H1 (cell line): ENCODE measurements at regions not wholly inside any gene's neighbourhood (a gene's known extent, or its start where the extent isn't known, plus 50 kb on each side); places are given as distances from the start of the nearest gene placed in this dataset.

Source experiments
- CTCF ChIA-PET: fragments of 300-600 bp; sonication (Branson Sonifier 250); formaldehyde crosslinking; loops from one replicate; lab custom pipeline; 2021; ENCODE audit not compliant: partially characterized antibody; lab: Charles Lee
- POLR2A ChIA-PET: fragments of 300-600 bp; sonication (Branson Sonifier 250); formaldehyde crosslinking; loops from one replicate; lab custom pipeline; 2021; ENCODE audit warnings: inconsistent platforms; ENCODE audit not compliant: partially characterized antibody; lab: Charles Lee
- DNase-seq, 2 experiments: peaks; one replicate each; pipeline versions ENCODE4 v3.0.0 to v3.0.0-alpha.2; 2010 to 2022; ENCODE audit warnings: low spot score in 2 of 2, low read depth in 1 of 2, mixed read lengths in 1 of 2
- FAIRE-seq: peaks from 2 replicates; lab custom pipeline; 2011; peaks lifted over from hg19 to GRCh38; lab: Jason Lieb, UNC
- H2AFZ ChIP-seq: 2 replicates; pipeline ENCODE4 v1.8.1; 2012; ENCODE audit warnings: low read length, inconsistent platforms
- H2AK5ac ChIP-seq: 2 replicates; pipeline ENCODE4 v1.6.1; 2013; ENCODE audit warnings: low read depth, low read length
- H2BK120ac ChIP-seq: replicated peaks from 2 replicates; pipeline ENCODE3; 2013; ENCODE audit warnings: low read depth, low read length, inconsistent platforms
- H2BK12ac ChIP-seq: 2 replicates; pipeline ENCODE4 v1.6.1; 2013; ENCODE audit warnings: low read depth, low read length
- H2BK15ac ChIP-seq: 2 replicates; pipeline ENCODE4 v1.6.1; 2013; ENCODE audit warnings: low read length
- H2BK20ac ChIP-seq: 2 replicates; pipeline ENCODE4 v1.6.1; 2013; ENCODE audit warnings: low read length
- H2BK5ac ChIP-seq: 2 replicates; pipeline ENCODE4 v1.6.1; 2013; ENCODE audit warnings: low read depth, low read length
- H3K14ac ChIP-seq: 2 replicates; pipeline ENCODE4 v1.6.1; 2013; ENCODE audit warnings: inconsistent platforms; ENCODE audit not compliant: insufficient read length
- H3K18ac ChIP-seq: 2 replicates; pipeline ENCODE4 v1.6.1; 2013; ENCODE audit warnings: low read length; ENCODE audit errors: extremely low read depth
- H3K23ac ChIP-seq: 2 replicates; pipeline ENCODE4 v1.6.1; 2013; ENCODE audit warnings: inconsistent platforms; ENCODE audit not compliant: insufficient read length
- H3K23me2 ChIP-seq: 2 replicates; pipeline ENCODE4 v1.6.1; 2013; ENCODE audit warnings: low read depth, low read length
- H3K27ac ChIP-seq: 2 replicates; pipeline ENCODE4 v1.6.1; 2011; ENCODE audit warnings: low read depth, low read length, inconsistent platforms
- H3K27me3 ChIP-seq, 4 experiments: replicated peaks in 1 of 4; 1 replicate in 1 of 4; 2 replicates in 3 of 4; pipeline versions ENCODE4 v1.6.1 to v1.8.1; 2011 to 2013; ENCODE audit warnings: low read length in 3 of 4, mild to moderate bottlenecking in 3 of 4, inconsistent platforms in 2 of 4, mixed read lengths in 2 of 4, moderate library complexity in 1 of 4; ENCODE audit not compliant: control insufficient read depth in 3 of 4, insufficient read depth in 3 of 4; ENCODE audit errors: extremely low read depth in 1 of 4
- H3K36me3 ChIP-seq, 4 experiments: 2 replicates each; pipeline versions ENCODE4 v1.6.1 to v1.8.1; 2011 to 2013; ENCODE audit warnings: mild to moderate bottlenecking in 4 of 4, low read length in 3 of 4, moderate library complexity in 2 of 4, control low read depth in 1 of 4, inconsistent platforms in 1 of 4; ENCODE audit not compliant: insufficient read depth in 4 of 4, control insufficient read depth in 2 of 4
- H3K4ac ChIP-seq: replicated peaks from 2 replicates; pipeline ENCODE3; 2013; ENCODE audit warnings: low read length, low read depth, mixed read lengths, inconsistent platforms; ENCODE audit not compliant: insufficient read length
- H3K4me1 ChIP-seq, 4 experiments: replicated peaks in 1 of 4; 1 replicate in 1 of 4; 2 replicates in 3 of 4; pipeline versions ENCODE4 v1.6.1 to v1.8.1; 2011 to 2013; ENCODE audit warnings: low read length in 3 of 4, inconsistent platforms in 2 of 4, mixed read lengths in 1 of 4; ENCODE audit not compliant: insufficient read depth in 4 of 4, control insufficient read depth in 3 of 4
- H3K4me2 ChIP-seq, 2 experiments: 2 replicates each; pipeline versions ENCODE4 v1.6.1 to v1.8.1; 2011 to 2013; ENCODE audit warnings: low read depth in 2 of 2, low read length in 2 of 2, control low read depth in 1 of 2, inconsistent platforms in 1 of 2, mild to moderate bottlenecking in 1 of 2; ENCODE audit not compliant: insufficient read depth in 1 of 2
- H3K4me3 ChIP-seq, 4 experiments: fragments of 200-600, 300-600 bp in 1 of 4; sonication (generic), shearing (Covaris generic), sonication (Bioruptor Twin) in 1 of 4; 2 replicates each; pipeline versions ENCODE4 v1.5.1 to v1.8.1; 2011 to 2016; ENCODE audit warnings: low read length in 4 of 4, low read depth in 3 of 4, control low read depth in 2 of 4, inconsistent platforms in 2 of 4, mild to moderate bottlenecking in 2 of 4, mixed read lengths in 1 of 4, moderate library complexity in 1 of 4; ENCODE audit not compliant: insufficient read depth in 2 of 4; ENCODE audit errors: extremely low read depth in 1 of 4
- H3K56ac ChIP-seq: replicated peaks from 2 replicates; pipeline ENCODE3; 2013; ENCODE audit warnings: low read depth, mild to moderate bottlenecking, mixed read lengths, low read length, inconsistent platforms; ENCODE audit not compliant: insufficient read length
- H3K79me1 ChIP-seq: 2 replicates; pipeline ENCODE4 v1.6.1; 2013; ENCODE audit warnings: low read depth, low read length, control low read depth
- H3K79me2 ChIP-seq, 2 experiments: 2 replicates each; pipeline versions ENCODE4 v1.6.1 to v1.8.1; 2012 to 2013; ENCODE audit warnings: low read length in 2 of 2, mild to moderate bottlenecking in 2 of 2, inconsistent platforms in 1 of 2; ENCODE audit not compliant: insufficient read depth in 2 of 2, control insufficient read depth in 1 of 2
- H3K9ac ChIP-seq, 4 experiments: replicated peaks in 1 of 4; 1 replicate in 1 of 4; 2 replicates in 3 of 4; pipeline versions ENCODE4 v1.6.1 to v1.8.1; 2011 to 2013; ENCODE audit warnings: low read depth in 3 of 4, low read length in 3 of 4, control low read depth in 2 of 4, mild to moderate bottlenecking in 2 of 4, moderate library complexity in 2 of 4, inconsistent platforms in 1 of 4; ENCODE audit errors: extremely low read depth in 1 of 4
- H3K9me3 ChIP-seq, 2 experiments: 2 replicates each; pipeline versions ENCODE4 v1.6.1 to v1.8.1; 2012 to 2013; ENCODE audit warnings: mild to moderate bottlenecking in 2 of 2, moderate library complexity in 2 of 2, control low read depth in 1 of 2, inconsistent platforms in 1 of 2, low read depth in 1 of 2, low read length in 1 of 2, mixed read lengths in 1 of 2; ENCODE audit not compliant: insufficient read depth in 2 of 2
- H4K20me1 ChIP-seq, 2 experiments: replicated peaks in 1 of 2; 2 replicates each; pipeline versions ENCODE3 to v1.8.1; 2011 to 2013; ENCODE audit warnings: inconsistent platforms in 2 of 2, low read length in 2 of 2, mild to moderate bottlenecking in 1 of 2; ENCODE audit not compliant: insufficient read depth in 2 of 2, control insufficient read depth in 1 of 2
- H4K5ac ChIP-seq: 2 replicates; pipeline ENCODE4 v1.6.1; 2013; ENCODE audit warnings: low read length, low read depth, mixed read lengths, inconsistent platforms; ENCODE audit not compliant: insufficient read length
- H4K8ac ChIP-seq: 2 replicates; pipeline ENCODE4 v1.8.0; 2013; ENCODE audit warnings: mild to moderate bottlenecking, moderate library complexity, low read length, inconsistent platforms; ENCODE audit not compliant: insufficient read depth; ENCODE audit errors: extremely low read depth
- H4K91ac ChIP-seq: replicated peaks from 2 replicates; pipeline ENCODE3; 2013; ENCODE audit warnings: low read length, mixed read lengths, inconsistent platforms; ENCODE audit not compliant: insufficient read length
- HDAC6 ChIP-seq: IDR thresholded peaks from one replicate; pipeline ENCODE4 v1.7.1; 2012; ENCODE audit warnings: low read depth, mild to moderate bottlenecking, inconsistent platforms, low read length, moderate library complexity
- MAFK ChIP-seq: IDR thresholded peaks from 2 replicates; pipeline ENCODE4 v1.6.1; 2012; ENCODE audit warnings: low read depth, mild to moderate bottlenecking, improper control_type of control experiment, low read length
- WGBS, 2 experiments: shearing (Covaris generic) in 1 of 2; methylation state at CpG; one replicate each; pipeline versions ENCODE4 v1.1.6 to v1.1.7; 2013 to 2015; ENCODE audit warnings: low lambda C conversion rate in 2 of 2, mixed read lengths in 2 of 2, inconsistent platforms in 1 of 2, low coverage in 1 of 2, missing lambda C conversion rate in 1 of 2; ENCODE audit not compliant: insufficient replicate concordance in 2 of 2, insufficient coverage in 1 of 2, insufficient read length in 1 of 2; ENCODE audit errors: extremely low coverage in 1 of 2, missing lambda C conversion rate in 1 of 2; 5-methylcytosine and 5-hydroxymethylcytosine counted together

GRCh38 chr1:38781872-38782617 lies 77.5 kb downstream of the RRAGC start:
- DNase-seq (no peak), FAIRE-seq (no peak)
- ChIA-PET POLR2A (interaction anchor here (0.6 to 1.4 kb wide), 2 partner anchors 8 to 21 kb away, joined by 3 to 4 read pairs; no protein-coding TSS in a partner anchor), CTCF (no interaction called here)
- H2BK15ac ChIP-seq: no peak overlapping the region
- H3K4me2 ChIP-seq: no peak overlapping the region
- no peak overlapping the region for H2AFZ ChIP-seq
- H3K56ac ChIP-seq: no peak overlapping the region
- no peaks in the 10 kb centered on the region for H3K23me2 ChIP-seq
- H3K79me1 ChIP-seq: no peaks in the 10 kb centered on the region
- no peaks in the 10 kb centered on the region for H3K36me3 ChIP-seq
- no peak overlapping the region for H2AK5ac ChIP-seq
- H3K18ac ChIP-seq: no peak overlapping the region
- peaks cover 0 to 2% (median 0%) of the 10 kb centered on the region in 4 experiments; a peak in 4 of 7 replicates for H3K4me1 ChIP-seq
- H3K4ac ChIP-seq: no peak overlapping the region
- 91% methylated on average over 4 of the region's 4 CpGs; no CpG with 5 or more reads in 1 of the 2 experiments for WGBS, 2 experiments
- H3K4me3 ChIP-seq: no peak overlapping the region
- no peaks in the 10 kb centered on the region for H3K79me2 ChIP-seq
- no peak overlapping the region for H2BK120ac ChIP-seq
- H3K9me3 ChIP-seq: no peaks in the 10 kb centered on the region
- H3K27me3 ChIP-seq: no peaks in the 10 kb centered on the region; a peak in 1 of 7 replicates
- no peak overlapping the region for H3K9ac ChIP-seq
- no peak overlapping the region for H4K8ac ChIP-seq
- H3K14ac ChIP-seq: no peak overlapping the region
- H2BK5ac ChIP-seq: no peak overlapping the region
- H3K27ac ChIP-seq: no peak overlapping the region
- H2BK12ac ChIP-seq: 0 out of 2 replicates have a peak overlapping the region, but pooled peaks have one; percentile 5
- H2BK20ac ChIP-seq: no peak overlapping the region
- no peaks in the 10 kb centered on the region for H4K20me1 ChIP-seq
- no peak overlapping the region for H4K5ac ChIP-seq
- H4K91ac ChIP-seq: no peak overlapping the region
- no peak overlapping the region for H3K23ac ChIP-seq
- no peak for TF ChIP-seq MAFK
- TF ChIP-seq HDAC6: no peak
